GM19099 (cell line): ENCODE measurements at regions not wholly inside any gene's neighbourhood (a gene's known extent, or its start where the extent isn't known, plus 50 kb on each side); places are given as distances from the start of the nearest gene placed in this dataset.

Source experiments
- POLR2A ChIP-seq: IDR thresholded peaks from 3 replicates; pipeline ENCODE4 v1.6.1; 2011; ENCODE audit warnings: low read depth; ENCODE audit not compliant: insufficient read length; ENCODE audit errors: extremely low read depth

DNA sequence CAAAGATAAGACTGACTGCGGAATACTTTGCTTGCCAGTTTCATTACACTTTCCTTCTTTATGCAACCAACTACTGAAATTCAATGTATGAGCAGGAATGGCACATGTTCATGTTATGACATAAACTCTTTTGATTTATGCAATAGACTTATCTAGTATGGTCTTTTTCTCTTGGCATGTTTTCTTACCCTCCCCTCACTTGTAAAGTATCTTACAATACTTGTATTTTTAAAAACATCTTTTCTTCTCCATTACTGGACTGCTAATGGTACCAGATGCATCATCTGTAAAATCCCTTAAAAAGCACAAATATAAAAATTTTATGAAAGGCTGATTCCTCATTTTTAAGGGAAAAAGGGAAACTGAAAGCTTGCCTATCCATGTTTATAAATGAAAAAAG lies 373.8 kb downstream of the ZEB2 start:
- no peak for TF ChIP-seq POLR2A

DNA sequence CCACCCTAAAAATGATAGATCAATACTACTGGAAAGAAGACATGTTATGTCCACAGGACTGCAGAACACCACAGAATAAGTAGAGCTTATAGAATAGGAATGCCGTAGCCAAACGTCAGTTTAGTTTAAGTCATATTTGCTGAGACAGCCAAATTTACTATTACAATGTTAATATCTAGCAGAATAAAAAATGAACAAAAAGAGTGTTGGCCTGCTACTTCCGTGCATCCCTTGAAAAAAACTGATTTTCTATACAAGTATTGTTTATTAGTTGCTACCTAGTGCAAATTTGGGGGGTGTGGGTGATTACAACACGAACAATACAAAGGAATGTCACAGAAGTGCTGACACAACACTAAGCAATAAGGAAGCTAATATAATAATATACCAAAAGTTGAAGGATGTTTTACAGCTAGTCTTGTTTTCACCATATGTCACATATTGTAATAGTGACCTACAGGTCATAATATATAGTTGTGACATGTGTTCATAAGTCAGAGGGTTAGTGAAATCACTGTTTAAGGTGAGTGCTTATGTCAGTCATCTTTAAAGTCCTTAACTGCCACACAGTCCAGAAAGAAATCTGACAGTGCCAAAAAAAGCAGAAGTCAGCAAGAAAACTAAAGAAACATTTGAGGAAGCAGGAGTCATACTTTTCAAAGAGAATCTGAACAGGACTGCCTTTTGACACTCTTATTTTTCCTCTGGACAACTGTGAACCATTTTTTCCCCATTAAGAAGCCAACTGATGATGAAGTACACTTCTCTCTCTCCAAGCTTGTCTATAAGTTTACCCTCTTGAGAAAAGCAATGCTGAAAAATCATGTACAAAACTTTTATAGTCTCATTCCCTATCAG lies 376.4 kb downstream of the ZEB2 start:
- no peak for TF ChIP-seq POLR2A

DNA sequence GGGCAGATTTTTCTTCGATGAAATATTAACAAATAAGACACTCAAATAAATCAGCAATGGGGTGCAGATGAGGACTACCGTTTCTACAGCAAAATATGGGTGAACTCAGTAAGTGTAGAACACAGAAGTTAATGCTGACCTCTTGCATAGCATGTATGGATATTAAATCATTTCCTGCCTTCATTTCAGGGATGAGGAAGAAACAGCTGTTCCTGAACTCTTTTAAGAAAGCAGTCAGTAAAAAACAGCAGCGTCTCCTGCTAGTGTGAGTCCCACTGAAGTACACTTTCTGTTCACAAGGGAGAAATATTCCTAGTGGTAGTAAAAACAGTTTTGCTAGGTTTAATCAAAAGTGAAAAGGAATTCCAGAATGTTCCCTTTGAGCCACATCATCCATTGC lies 379.0 kb downstream of the ZEB2 start:
- TF ChIP-seq POLR2A: no peak

DNA sequence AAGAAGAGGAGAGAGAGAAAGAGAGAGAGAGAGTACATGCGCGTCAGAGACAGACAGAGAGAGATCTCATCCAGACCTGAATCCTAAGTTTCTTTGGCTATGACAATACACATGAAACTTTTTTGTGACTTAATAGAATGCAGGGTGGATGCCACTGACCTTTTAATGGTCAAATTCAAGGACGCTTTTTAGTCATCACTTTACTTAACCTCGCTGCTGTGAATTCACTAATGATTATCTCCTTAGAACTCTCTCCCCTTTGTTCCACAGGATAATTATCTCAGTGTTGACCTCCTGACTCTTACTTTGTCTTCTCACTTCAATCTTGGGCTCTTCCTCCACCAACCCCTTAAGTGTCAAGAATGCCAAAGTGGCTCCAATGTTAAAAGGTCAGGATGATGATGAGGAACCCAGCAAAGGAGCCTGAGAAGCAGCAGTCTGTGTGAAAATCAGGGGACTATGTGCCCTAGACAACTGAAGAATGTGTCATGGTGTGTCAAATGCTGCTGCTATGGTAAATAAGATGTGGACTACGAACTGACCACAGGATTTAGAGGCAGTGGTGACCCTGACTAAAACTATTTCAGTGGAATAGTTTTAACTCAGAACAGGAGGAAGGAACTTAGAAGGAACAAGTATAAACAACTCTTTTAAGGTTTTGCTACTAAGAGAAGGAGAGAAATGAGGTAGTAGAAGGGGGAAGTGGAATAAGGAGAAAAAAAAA lies 382.1 kb downstream of the ZEB2 start:
- no peak for TF ChIP-seq POLR2A

DNA sequence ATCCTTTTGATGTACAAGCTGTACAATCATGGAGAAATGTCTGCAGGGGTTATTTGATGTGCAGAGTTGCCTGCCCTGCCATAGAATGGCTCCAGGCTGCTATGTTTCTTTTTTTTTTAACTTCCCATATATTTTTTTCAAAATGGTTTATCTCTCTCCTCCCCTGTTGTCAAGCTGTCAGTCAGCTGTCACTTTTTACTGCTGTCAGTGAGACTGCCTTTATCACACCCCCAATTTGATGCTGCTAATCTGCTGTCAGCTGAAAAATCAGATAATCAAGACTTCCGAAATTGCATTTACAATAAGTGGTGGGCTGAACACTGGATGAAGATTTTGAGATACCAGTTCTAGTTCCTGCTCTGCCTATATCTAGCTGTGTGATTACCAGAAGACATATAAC lies 382.6 kb downstream of the ZEB2 start:
- TF ChIP-seq POLR2A: no peak

DNA sequence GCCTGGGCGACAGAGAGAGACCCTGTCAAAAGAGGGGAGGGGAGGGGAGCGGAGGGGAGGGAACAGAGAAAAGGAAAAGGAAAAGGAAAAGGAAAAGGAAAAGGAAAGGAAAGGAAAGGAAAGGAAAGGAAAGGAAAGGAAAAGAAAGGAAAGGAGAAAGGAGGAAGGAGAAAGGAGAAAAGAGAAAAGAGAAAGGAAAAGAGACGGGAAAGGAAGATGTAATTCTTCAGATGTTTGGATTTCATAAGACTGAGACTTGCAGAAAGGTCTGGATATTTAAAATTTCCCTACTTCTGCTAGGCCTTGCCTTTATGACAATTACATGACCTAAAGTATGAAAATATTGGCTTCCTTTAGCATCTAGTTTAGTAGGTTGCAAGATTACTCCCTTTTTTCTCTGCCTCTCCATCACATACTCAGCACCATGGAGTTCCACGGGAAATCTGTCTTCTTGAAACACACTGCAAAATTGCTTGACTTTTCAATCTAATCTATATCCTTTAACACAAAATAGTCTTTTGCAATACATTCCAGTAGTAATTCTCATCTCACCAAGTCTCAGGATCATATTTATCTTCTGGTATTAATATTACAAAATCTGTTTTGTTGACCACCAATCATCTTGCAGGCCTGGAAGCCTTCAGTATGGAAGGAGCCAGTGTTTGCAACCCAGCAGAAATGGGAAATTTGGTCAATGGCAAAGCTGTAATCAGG lies 383.5 kb downstream of the ZEB2 start:
- no peak for TF ChIP-seq POLR2A

DNA sequence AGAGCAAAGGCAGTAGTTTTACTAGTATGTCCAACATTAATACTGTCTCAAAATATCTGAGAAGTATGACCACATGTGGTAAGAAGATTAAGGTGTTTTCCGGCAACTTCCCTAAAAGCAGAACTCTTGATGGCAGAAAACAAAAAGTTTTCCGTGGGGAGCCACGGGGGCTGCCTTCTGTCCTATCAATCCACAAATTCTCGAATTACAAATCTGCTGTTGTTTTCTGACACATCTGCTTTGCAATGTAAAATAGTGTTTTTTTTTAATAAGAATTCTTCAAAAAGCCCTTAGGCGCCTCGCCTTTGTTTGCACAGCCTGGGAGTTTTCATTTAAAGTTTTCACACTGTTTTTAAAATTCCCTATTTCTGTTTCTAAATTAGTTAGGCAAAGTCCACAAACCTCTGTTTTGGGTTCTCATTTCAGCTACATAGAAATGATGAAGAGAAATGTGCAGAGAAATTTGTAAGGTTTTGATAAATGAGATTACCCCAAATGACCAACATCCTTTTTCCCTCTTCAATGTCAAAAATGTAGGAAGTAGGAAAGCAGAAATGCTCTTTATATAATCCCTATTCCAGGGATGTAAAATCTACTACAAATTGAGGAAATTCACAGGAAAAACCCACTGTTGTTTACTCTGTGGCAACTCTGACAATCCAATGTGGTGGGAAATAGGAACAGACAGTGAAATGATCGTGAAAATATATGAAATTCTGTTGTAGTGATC lies 385.8 kb downstream of the ZEB2 start:
- no peak for TF ChIP-seq POLR2A

DNA sequence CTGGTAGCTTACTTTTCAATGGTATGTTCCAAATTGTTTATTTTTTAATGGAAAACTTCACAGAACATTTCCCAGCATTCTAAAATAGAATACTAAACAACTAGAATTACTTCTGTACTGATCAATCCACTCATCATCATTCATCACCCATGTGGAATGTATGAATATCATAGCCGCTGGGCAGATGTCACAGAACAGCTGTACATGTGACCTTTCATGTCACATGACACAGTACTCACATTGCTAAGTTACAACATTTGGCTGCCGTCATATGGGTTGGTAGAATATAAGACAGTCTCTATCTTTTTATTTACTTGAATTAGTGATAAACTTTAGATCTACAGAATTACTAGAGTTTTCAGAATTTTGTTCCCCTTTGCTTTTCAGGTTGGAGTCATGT lies 387.6 kb downstream of the ZEB2 start:
- no peak for TF ChIP-seq POLR2A

DNA sequence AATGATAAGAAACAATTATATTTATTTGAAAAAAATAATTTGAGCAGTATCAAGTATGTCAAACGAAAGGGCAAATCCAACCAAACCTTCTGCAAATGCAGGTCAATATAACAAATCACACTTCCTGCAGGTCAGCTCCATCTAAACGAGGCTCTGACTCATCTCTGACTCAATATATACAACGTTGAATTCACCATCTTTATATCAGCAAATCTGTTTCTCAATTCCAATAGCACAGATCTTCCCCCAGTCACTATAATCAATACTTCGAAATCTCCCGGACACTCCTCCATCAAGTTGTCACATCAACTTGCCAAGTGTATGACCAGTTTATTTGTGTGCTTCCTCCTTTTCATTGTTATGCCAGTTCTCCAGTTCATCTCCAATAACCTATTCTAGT lies 388.9 kb downstream of the ZEB2 start:
- TF ChIP-seq POLR2A: no peak

DNA sequence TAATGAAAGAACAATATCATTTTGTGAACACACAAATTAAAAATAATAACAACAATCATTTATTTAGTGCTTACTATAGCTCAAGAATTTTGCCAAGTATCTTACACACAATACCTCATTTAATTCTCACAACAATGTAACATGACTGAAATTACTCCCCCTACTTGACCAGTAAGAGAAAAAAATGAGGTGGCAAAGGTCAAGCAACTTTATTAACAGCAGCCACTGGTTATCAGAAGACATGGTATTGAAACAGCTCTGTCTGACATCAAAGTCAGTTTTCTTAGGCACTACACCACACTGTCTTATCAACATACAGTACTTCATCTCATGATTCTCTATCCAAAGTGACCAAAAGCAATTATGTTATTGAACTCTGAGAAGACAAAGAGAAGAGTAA lies 389.4 kb downstream of the ZEB2 start:
- TF ChIP-seq POLR2A: no peak

DNA sequence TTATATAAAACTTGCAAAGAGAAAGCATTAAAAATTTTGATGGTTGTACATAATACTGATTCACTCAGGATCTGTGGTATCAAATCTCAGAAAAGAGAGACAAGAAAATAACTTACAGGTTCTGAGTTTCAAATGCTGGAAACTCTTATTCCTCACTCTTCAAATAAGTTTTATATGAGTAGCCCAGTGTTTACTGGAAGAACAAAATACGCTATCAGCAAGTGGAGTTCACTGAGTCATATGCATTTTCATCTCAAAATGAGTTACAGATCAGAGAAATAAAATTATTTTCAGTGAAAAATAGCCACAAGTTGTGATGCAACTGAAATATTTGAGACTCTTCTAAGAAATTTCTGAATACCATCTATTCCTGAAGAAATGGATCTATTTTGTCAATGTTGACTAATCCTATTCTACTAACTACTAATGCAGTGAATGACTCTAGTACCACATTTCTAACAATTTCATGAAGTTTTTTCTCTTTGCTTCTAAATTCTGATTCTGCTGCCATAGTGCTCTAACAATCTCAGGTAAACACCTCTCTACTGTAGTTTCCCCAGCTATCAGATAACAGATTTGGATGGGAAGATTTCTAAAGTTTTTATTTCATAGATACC lies 391.7 kb downstream of the ZEB2 start:
- no peak for TF ChIP-seq POLR2A

DNA sequence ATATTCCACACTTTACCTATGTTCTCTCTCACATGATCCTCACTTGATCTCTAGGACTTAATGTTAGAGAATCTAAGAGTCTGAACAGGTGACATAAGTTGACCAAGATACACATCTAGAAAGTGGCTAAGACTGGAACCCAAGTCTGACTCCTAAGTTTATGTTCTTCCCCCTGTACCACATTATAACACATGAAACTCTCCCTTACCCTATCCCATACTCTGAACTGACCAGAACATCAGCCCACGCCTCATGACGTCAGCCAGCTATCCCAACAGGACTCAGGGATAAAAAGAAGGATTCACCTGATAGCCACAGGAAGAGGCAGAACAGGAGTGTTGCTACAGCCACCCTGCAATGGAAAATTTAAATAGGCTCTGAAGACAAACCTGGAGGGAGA lies 392.2 kb downstream of the ZEB2 start:
- no peak for TF ChIP-seq POLR2A

DNA sequence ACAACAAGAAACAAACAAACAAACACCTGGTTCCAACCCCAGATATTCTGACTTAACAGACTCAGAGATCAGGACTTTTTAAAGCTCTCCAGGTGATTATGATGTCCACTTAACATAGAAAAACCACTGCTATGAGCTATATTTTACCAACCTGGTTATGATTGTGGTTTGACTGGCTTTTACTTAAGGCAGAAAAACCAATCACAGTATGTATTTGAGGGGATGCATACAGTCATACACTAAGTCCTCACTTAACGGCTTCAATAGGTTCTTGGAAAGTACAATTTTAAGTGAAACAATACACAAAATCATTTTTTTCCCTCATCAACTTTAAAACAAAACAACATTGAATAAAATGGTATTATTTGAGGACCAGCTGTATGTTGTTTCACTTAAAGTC lies 393.6 kb downstream of the ZEB2 start:
- TF ChIP-seq POLR2A: no peak

DNA sequence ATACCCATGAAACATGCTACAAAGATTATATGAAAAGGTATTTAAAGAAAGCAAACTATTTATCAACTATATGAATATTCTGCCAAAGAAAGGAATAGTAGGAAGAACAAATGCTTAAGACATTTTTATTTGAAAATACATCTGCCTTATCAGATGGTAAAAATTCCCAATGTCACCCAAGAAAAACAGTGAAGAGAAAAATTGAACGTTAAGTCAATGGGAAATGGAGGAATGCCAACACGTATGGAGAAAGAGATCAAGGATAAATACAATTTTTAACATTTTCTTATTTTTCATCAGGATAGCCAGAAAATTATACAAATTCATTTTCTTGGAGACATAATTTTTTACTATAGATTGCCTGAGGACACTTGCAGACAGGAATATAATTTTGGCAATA lies 394.2 kb downstream of the ZEB2 start:
- no peak for TF ChIP-seq POLR2A

DNA sequence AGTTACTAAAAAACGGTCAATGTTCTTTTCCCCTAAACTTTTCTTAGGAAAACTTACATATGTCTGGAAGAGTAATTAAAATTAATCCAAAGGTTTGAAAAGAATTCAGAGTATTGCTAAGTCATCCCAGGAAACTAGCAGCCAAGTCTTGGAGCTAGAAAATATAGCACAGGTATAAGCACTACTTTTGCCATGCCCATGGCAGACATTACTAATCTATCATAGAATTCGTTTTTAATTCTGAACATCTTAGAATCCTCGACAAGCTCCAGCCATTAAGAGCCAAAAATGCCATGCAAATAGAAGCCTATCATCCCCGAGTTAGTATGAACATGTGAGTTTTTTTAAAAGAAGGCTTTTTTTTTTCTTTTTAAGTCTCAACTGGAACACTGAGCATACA lies 395.0 kb downstream of the ZEB2 start:
- TF ChIP-seq POLR2A: no peak
